CD14-positive monocyte (primary cell): ENCODE measurements at regions not wholly inside any gene's neighbourhood (a gene's known extent, or its start where the extent isn't known, plus 50 kb on each side); places are given as distances from the start of the nearest gene placed in this dataset.
"Not testable (repeated sequence)": the region's sequence is repeated elsewhere in the genome, so short reads cannot be mapped to it uniquely, and the experiment has no call there.

ENCODE experiments used
- DNase-seq, 3 donors: peaks; one replicate each; pipeline ENCODE4 v3.0.0-alpha.2; 2011 to 2022
- H2AFZ ChIP-seq: 2 replicates; pipeline ENCODE4 v1.6.0; 2012; ENCODE audit warnings: mild to moderate bottlenecking, low read depth, low read length, inconsistent platforms; ENCODE audit not compliant: insufficient read depth, poor library complexity, severe bottlenecking
- H3K27ac ChIP-seq, 2 donors: 1 replicate in 1 of 2; 2 replicates in 1 of 2; pipeline ENCODE4 v1.5.1; 2012 to 2013; ENCODE audit warnings: low read length in 2 of 2, control low read depth in 1 of 2, inconsistent platforms in 1 of 2, low read depth in 1 of 2, mild to moderate bottlenecking in 1 of 2
- H3K27me3 ChIP-seq, 2 donors: one replicate each; pipeline versions ENCODE4 v1.6.0 to v1.6.1; 2011 to 2013; ENCODE audit warnings: low read length in 2 of 2; ENCODE audit not compliant: control insufficient read depth in 2 of 2, insufficient read depth in 2 of 2
- H3K36me3 ChIP-seq, 2 donors: replicated peaks in 1 of 2; 1 replicate in 1 of 2; 2 replicates in 1 of 2; pipeline versions ENCODE4 v1.5.1 to v1.6.1; 2012 to 2013; ENCODE audit warnings: low read length in 2 of 2, control low read depth in 1 of 2, inconsistent platforms in 1 of 2, mild to moderate bottlenecking in 1 of 2; ENCODE audit not compliant: insufficient read depth in 2 of 2, control insufficient read depth in 1 of 2
- H3K4me1 ChIP-seq, 2 donors: 1 replicate in 1 of 2; 2 replicates in 1 of 2; pipeline versions ENCODE4 v1.5.1 to v1.6.1; 2012 to 2013; ENCODE audit warnings: low read length in 2 of 2, control low read depth in 1 of 2, inconsistent platforms in 1 of 2, mild to moderate bottlenecking in 1 of 2, moderate library complexity in 1 of 2; ENCODE audit not compliant: insufficient read depth in 2 of 2, control insufficient read depth in 1 of 2
- H3K4me2 ChIP-seq: replicated peaks from 2 replicates; pipeline ENCODE3; 2012; ENCODE audit warnings: low read length, moderate library complexity, mild to moderate bottlenecking; ENCODE audit not compliant: poor library complexity, severe bottlenecking; ENCODE audit errors: extremely low read depth
- H3K4me3 ChIP-seq, 3 experiments: fragments of 200-600 bp in 1 of 3; sonication (generic) in 1 of 3; replicated peaks in 1 of 3; 1 replicate in 2 of 3; 2 replicates in 1 of 3; pipeline ENCODE4 v1.5.1; 2011 to 2013; ENCODE audit warnings: low read length in 3 of 3, mild to moderate bottlenecking in 3 of 3, control low read depth in 2 of 3, low read depth in 2 of 3, inconsistent platforms in 1 of 3, moderate library complexity in 1 of 3
- H3K79me2 ChIP-seq: 2 replicates; pipeline ENCODE4 v1.6.0; 2012; ENCODE audit warnings: mild to moderate bottlenecking, control low read depth, inconsistent platforms, low read length, moderate library complexity; ENCODE audit not compliant: insufficient read depth
- H3K9ac ChIP-seq: 2 replicates; pipeline ENCODE4 v1.6.0; 2017; ENCODE audit warnings: low read length, mild to moderate bottlenecking; ENCODE audit not compliant: insufficient read depth, poor library complexity, severe bottlenecking
- H3K9me3 ChIP-seq, 2 donors: replicated peaks in 1 of 2; 1 replicate in 1 of 2; 2 replicates in 1 of 2; pipeline versions ENCODE4 v1.5.1 to v1.6.1; 2012 to 2013; ENCODE audit warnings: low read length in 2 of 2, control low read depth in 1 of 2; ENCODE audit not compliant: control insufficient read depth in 1 of 2, insufficient read depth in 1 of 2
- H4K20me1 ChIP-seq: 2 replicates; pipeline ENCODE4 v1.6.0; 2012; ENCODE audit warnings: mild to moderate bottlenecking, low read length, control low read depth, moderate library complexity; ENCODE audit not compliant: insufficient read depth
- H3K27ac Mint-ChIP-seq, 7 donors: one replicate each; pipeline ENCODE4 v1.8.0; 2020; ENCODE audit warnings: mild to moderate bottlenecking in 7 of 7, mixed read lengths in 7 of 7, moderate library complexity in 6 of 7, inconsistent platforms in 2 of 7
- H3K27me3 Mint-ChIP-seq, 3 donors: one replicate each; pipeline ENCODE4 v1.8.0; 2021 to 2022; ENCODE audit warnings: low read depth in 3 of 3, mild to moderate bottlenecking in 3 of 3, mixed read lengths in 3 of 3, moderate library complexity in 3 of 3, inconsistent platforms in 1 of 3
- H3K36me3 Mint-ChIP-seq, 2 donors: one replicate each; pipeline ENCODE4 v1.8.0; 2020; ENCODE audit warnings: mixed read lengths in 2 of 2, inconsistent platforms in 1 of 2, mild to moderate bottlenecking in 1 of 2
- H3K4me1 Mint-ChIP-seq: one replicate; pipeline ENCODE4 v1.8.0; 2020; ENCODE audit warnings: mild to moderate bottlenecking, mixed read lengths
- H3K4me3 Mint-ChIP-seq, 2 donors: one replicate each; pipeline ENCODE4 v1.8.0; 2020; ENCODE audit warnings: mild to moderate bottlenecking in 2 of 2, mixed read lengths in 2 of 2, moderate library complexity in 1 of 2
- H3K9me3 Mint-ChIP-seq, 7 donors: one replicate each; pipeline ENCODE4 v1.8.0; 2020 to 2022; ENCODE audit warnings: mixed read lengths in 7 of 7, mild to moderate bottlenecking in 6 of 7, moderate library complexity in 6 of 7, inconsistent platforms in 2 of 7
- WGBS: methylation state at CpG from one replicate; pipeline ENCODE4 v1.1.5; 2013; ENCODE audit warnings: missing lambda C conversion rate; ENCODE audit not compliant: insufficient coverage; 5-methylcytosine and 5-hydroxymethylcytosine counted together
- intact Hi-C, 2 donors: fragments of 100-400 bp; cut with micrococcal nuclease; formaldehyde crosslinking; loops; one replicate each; pipeline versions ENCODE4 v1.15.0 to v1.15.1; 2023

- H3K4me2 ChIP-seq, H3K4me1 Mint-ChIP-seq, H4K20me1 ChIP-seq, H3K9ac ChIP-seq, intact Hi-C loops, H3K27me3 ChIP-seq, H3K27ac Mint-ChIP-seq, H3K4me3 Mint-ChIP-seq, H3K4me1 ChIP-seq, H3K9me3 Mint-ChIP-seq, H3K4me3 ChIP-seq, H3K36me3 Mint-ChIP-seq, H3K79me2 ChIP-seq, H2AFZ ChIP-seq, H3K27me3 Mint-ChIP-seq, DNase-seq, H3K9me3 ChIP-seq, H3K27ac ChIP-seq, H3K36me3 ChIP-seq: not testable (repeated sequence)
- no CpG with 5 or more reads among the region's 5 CpGs for WGBS
Measured at GRCh38 chr14:106365894-106366293, 839.5 kb downstream of the TMEM121 start.

DNA sequence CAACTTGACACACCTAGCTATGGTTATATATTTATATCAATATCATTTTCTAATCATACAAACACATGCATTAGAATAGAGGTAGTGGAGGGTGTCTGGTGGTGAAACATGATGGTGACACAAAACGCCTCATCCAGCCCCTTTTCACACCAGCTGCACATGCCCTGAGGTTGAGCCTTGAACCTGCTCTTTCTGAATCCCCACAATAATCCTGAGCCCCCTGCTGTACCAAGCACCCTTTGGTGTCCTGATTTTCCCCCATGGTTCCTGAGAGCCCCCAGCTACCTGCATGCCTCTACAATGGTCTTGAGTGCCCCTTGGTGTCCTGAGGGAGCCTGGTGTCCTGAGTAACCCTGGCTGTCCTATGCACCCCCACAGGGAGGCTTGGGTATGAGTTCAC, 840.6 kb downstream of the TMEM121 start:
- H3K36me3 ChIP-seq, intact Hi-C loops, H3K4me3 ChIP-seq, H3K27ac ChIP-seq, H3K36me3 Mint-ChIP-seq, H4K20me1 ChIP-seq, DNase-seq, H3K9me3 Mint-ChIP-seq, H3K4me1 Mint-ChIP-seq, H3K4me2 ChIP-seq, H3K27me3 ChIP-seq, H2AFZ ChIP-seq, H3K9me3 ChIP-seq, H3K4me1 ChIP-seq, H3K4me3 Mint-ChIP-seq, H3K27me3 Mint-ChIP-seq, H3K79me2 ChIP-seq, H3K27ac Mint-ChIP-seq, H3K9ac ChIP-seq: not testable (repeated sequence)
- WGBS, result no CpG with 5 or more reads among the region's 1 CpG

- H3K27me3 Mint-ChIP-seq, H3K27ac Mint-ChIP-seq, H3K9me3 ChIP-seq, H3K4me3 ChIP-seq, intact Hi-C loops, H3K4me2 ChIP-seq, DNase-seq, H3K36me3 ChIP-seq, H3K9ac ChIP-seq, H3K27me3 ChIP-seq, H3K27ac ChIP-seq, H3K4me3 Mint-ChIP-seq, H2AFZ ChIP-seq, H3K36me3 Mint-ChIP-seq, H3K9me3 Mint-ChIP-seq, H3K79me2 ChIP-seq, H4K20me1 ChIP-seq: not testable (repeated sequence)
- H3K4me1 ChIP-seq, result peaks cover 8 to 12% of the 10 kb centered on the region in 2 donors
- H3K4me1 Mint-ChIP-seq, result peaks cover 17% of the 10 kb centered on the region
- no CpG with 5 or more reads among the region's 4 CpGs for WGBS
Measured at GRCh38 chr14:106369456-106369855, 843.1 kb downstream of the TMEM121 start.
